SHP77 treated with DMSO at 0.1 percent for 48 hours (cell line): ENCODE measurements at regions not wholly inside any gene's neighbourhood (a gene's known extent, or its start where the extent isn't known, plus 50 kb on each side); places are given as distances from the start of the nearest gene placed in this dataset.
"Not testable (repeated sequence)": the region's sequence is repeated elsewhere in the genome, so short reads cannot be mapped to it uniquely, and the experiment has no call there.

ENCODE experiments used
- DNase-seq: peaks from one replicate; lab custom pipeline; 2025; lab: John Stamatoyannopoulos, UW

DNA sequence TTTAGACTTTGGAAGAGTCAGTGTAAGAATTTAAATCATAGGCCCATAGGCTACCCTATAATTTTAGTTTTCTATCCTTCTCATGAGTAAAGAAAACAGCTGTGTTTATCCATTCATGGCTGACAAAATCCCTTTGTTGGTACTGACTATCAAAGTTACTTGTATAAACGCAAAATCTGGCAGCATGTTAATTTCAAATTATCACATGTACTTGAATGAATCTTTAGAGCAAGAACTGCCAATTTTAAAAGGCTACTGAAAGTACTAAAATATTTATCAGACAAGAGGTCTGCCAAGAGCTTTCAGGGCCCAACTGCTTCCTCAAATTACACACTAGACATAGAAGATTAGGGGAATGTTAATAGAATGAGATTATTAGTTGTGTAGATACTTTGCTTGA, 66.6 kb downstream of the MYL12B start:
- no peak for DNase-seq

DNA sequence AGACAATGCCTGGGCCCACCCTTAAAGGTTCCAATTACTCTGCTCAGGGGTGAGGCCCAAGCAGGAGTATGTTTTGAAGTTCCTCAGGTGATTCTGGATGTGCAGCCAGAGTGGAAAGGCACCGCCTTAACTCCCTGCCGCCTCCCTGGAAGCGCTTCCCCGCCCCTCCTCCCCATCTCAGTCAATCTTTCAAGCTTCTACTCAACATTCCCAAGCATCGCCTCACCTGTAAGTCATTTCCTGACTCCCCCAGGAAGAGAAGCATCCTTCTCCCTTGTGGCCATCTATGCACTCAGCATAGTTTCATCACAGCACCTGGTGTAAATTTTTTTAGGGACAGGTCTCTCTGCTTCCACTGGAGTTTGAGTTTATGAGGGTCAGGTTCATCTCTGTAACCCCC, 67.5 kb downstream of the MYL12B start:
- no peak for DNase-seq

GRCh38 chr18:3329872-3330271, 67.9 kb downstream of the MYL12B start:
- DNase-seq, result no peak

GRCh38 chr18:3330622-3331021, 68.7 kb downstream of the MYL12B start:
- DNase-seq, result no peak

DNA sequence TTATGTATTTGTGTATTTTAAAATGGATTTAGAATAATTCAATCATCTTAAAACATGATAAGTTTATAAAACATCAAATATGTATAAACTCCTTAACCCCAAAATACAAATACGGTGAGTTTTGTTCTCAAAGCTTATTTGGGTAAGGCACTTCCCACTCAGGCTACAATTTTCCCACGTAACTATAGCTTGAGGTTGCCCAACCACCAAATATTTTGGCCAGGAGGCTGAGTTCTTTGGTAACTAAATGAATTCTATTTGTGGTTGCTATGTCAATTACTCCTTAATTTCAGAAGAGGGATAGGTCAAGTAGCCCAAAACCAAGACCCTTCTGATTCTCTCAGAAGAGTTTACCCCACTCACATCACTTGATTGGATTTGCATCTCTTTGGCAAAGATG, 70.4 kb downstream of the MYL12B start:
- no peak for DNase-seq

GRCh38 chr18:3333056-3333720, 71.3 kb downstream of the MYL12B start:
- DNase-seq, result no peak

DNA sequence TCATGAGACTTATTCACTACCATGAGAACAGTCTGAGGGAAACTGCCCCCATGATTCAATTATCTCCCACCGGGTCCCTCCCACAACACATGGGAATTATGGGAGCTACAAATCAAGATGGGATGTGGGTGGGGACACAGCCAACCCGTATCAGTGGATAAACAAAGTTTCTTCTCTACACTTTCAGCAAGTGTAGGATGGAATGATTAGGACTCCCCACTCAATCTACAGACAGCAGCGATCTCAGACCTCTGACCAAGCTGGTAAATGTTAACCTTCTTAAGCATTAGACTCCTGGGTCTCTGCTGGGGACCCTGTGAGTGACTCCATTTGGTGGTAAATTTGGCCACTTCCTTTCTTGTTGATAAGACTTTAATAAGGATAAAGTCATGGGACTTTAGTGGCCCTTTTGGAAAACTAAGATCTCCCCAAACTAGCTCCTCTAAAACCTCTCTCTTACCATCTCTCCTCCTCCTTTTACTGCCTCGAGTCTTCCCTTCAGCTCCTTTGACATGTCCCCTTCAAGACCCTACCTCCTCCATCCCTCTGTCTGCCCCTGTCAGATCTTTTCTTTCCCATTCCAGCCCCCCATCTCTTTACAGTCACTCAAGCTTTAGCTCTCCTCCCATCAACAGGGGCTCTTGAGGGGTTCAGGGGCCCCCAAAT, 71.9 kb downstream of the MYL12B start:
- DNase-seq, result no peak

DNA sequence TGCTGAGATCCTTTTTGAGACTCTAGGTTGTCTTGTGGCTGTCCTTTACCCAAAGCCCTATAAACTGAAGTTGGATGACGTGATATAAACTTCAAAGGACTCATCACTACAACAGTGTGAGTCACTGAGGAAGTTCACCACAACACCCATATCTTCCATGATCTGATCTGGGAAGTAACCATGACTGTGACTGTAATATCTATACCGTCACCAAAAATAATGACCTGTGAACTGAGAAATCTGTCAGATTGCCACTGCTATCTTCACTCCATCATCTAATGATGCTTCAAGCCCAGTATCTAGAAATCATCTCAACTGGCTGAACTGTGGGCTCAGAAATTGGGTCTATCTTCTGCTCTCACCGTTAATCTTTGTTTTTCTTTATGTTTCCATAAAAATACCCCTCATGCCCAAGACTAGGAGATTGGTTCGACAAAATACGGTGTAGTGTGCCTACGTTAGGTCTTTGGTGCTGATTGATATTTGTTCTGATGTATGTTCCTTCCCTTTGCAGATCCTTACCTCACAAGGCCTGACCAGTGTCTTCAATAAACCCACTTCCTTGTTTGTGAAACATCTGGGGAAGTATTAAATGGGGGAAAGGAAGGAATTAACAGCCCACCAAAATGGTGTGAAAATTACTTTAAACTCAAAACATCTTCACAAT, 78.2 kb downstream of the MYL12B start:
- DNase-seq, result no peak

- peak; percentile 18 for DNase-seq
These were observed 78.8 kb downstream of the MYL12B start for GRCh38 chr18:3340682-3341097.

GRCh38 chr18:3342628-3343027, 80.7 kb downstream of the MYL12B start:
- no peak for DNase-seq

DNA sequence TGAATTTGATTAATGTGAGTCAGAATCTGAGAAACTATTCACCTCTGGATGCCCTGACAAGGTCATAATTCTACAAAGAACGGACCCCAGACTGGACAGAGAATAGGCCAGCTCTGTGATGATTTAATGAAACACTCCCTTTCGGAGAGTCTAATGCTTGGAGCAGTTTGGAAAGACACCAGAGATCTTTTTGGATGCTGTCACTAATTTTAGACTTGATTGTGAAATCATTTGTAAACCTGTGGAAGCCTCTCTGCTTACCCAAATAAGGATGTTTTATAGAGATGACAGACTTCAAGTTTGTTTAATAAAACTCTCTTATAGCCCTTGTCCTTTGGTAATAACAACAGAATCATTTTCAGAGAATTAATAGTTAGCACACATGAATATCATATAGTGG, 83.5 kb downstream of the MYL12B start:
- no peak for DNase-seq

GRCh38 chr18:3345885-3346284, 84.0 kb downstream of the MYL12B start:
- DNase-seq, result no peak

DNA sequence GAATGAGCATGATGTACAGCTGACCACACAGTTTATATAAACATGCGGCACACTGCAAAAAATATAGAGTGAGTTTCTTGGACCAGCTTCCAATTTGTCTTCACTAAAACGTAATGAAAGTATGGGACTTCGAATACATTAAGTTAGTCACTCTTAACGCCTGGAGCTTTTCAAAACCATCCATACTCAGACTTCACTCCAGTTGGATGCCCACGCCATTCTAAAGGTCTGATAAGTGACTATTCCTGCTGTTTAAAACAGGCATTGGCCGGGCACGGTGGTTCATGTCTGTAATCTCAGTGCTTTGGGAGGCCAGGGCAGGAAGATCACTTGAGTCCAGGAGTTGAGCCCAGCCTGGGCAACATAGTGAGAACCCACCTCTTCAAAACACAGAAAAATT, 84.6 kb downstream of the MYL12B start:
- no peak for DNase-seq

DNA sequence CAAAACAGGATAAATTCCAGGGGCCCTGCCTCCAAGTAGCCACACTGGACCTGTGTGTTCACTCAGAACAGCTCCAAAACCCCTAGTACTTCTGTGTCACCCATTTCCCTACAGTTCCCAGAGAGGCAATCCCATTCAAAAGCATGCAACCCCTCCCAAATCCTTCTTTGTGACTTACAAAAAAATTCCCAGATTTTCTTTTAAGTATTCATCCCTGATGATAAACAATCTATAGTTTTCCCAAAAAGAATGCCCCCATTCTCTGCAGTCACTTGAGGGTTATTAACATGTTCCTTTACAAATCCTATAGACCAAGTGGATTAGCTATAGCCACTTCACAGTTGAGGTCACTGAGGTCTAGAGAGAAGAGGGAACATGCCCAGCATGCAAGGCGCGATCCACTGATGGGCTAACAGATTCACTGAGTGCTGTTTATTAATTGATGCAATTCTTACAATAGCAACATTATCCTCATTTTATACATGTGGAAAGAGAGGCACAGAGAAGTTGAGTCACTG, 85.4 kb downstream of the MYL12B start:
- DNase-seq, result no peak

- no peak for DNase-seq
These were observed 86.2 kb downstream of the MYL12B start for GRCh38 chr18:3348176-3348575.

DNA sequence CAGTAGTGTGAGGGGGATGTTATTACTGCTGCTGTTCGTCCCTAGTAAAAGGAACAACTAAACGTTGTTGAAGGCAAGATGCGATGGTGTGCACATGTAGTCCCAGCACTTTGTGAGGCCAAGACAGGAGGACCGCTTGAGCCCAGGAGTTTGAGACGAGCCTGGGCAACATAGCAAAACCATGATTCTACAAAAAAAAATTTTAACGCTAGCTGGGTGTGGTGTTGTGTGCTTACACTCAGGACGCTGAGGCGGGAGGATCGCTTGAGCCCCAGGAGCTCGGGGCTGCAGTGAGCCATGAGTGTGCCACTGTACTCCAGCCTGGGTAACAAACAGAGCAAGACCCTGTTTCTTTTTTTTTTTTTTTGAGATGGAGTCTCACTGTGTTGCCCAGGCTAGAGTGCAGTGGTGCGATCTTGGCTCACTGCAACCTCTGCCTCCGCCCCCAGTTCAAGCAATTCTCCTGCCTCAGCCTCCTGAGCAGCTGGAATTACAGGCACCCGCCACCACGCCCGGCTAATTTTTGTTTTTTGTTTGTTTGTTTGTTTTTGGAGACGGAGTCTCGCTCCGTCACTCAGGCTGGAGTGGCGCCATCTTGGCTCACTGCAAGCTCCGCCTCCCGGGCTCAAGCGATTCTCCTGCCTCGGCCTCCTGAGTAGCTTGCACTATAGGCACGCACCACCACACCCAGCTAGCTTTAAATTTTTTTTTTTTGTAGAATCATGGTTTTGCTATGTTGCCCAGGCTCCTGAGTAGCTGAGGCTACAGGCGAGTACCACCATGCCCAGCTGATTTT, 87.3 kb downstream of the MYL12B start:
- DNase-seq, result not testable (repeated sequence)

DNA sequence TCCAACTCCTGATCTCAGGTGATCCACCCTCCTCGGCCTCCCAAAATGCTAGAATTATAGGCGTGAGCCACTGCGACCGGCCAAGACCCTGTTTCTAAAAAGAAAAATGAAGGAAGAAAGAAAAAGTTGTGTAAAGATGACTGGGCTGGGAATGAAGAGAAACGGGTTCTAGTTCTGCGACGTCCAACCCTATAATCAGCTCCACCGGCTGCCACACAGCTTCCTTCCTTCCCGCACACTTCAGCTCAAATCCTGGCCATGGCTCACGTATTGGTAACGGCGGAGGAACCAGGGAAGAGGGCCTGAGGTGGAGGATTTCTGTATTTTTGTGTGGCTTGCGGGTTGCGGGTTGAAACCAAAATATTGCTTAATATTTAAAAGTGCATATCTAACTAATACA, 88.1 kb downstream of the MYL12B start:
- no peak for DNase-seq

DNA sequence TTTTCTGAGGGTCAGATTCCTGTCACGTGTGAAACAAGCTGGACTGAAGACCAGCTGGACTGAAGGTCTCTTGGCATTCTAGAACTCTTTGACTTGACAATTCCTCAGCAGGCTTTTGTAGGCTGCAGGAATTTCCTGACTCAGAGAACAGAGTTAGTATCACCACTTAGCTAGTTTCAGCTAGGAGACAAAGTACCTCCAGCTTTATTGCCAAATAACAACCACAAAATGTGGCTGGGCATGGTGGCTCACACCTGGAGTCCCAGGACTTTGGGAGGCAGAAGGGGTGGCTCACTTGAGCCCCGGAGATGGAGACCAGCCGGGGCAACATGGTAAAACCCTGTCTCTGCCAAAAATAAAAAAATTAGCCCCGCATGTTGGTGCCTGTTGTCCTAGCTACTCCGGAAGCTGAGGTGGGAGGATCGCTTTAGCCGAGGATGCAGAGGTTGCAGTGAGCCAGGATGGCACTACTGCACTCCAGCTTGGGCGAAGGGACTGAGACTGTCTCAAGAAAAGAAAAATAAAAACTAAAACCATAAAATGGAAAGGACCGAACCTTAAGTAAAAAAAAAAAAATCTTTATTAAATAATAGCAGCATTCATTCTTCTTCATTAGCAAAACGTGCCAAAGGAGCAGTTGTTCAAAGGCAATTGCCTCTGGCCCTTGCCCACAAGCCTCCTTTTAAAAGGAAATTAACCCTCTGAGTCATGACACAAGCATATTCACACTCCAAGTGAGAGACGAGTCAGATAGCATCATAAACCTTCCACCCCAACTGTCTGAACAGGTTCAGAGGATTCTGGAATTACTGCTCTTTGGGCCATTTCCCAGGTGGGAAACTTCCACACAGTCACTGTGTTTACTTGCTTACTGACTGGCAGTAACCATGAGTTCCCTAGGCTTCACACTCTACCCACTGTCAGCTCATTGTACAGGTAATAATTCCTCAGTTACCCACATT, 88.9 kb downstream of the MYL12B start:
- no peak for DNase-seq

GRCh38 chr18:3354506-3354905, 92.6 kb downstream of the MYL12B start:
- no peak for DNase-seq

GRCh38 chr18:3356614-3357013, 93.4 kb upstream of the TGIF1 start:
- no peak for DNase-seq

DNA sequence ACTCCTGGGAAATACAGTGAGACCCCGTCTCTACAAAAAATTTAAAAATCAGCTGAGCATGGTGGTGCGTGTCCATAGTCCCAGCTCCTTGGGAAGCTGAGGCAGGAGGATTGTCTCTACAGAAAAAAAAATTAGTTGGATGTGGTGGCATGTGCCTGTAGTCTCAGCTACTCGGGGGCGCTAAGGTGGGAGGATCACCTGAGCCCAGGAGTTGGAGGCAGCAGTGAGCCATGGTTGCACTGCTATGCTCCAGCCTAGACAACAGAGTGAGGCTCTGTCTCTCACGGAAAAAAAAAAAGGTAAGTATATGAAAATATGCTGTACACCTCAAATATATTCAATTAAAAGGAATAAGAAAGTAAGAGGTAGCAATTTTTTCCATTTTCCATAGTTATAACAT, 92.5 kb upstream of the TGIF1 start:
- no peak for DNase-seq
